ENCODE measurements at regions not wholly inside any gene's neighbourhood (a gene's known extent, or its start where the extent isn't known, plus 50 kb on each side); places are given as distances from the start of the nearest gene placed in this dataset.
A peak's percentile ranks its signal among the peaks of the same experiment; 100 is the strongest.
"Not testable (repeated sequence)": the region's sequence is repeated elsewhere in the genome, so short reads cannot be mapped to it uniquely, and the experiment has no call there.

GRCh38 chrX:1877780-1878179, 262.9 kb downstream of the ASMT start:
- Histone ChIP-seq H3K27me3 (replicated peaks in 1 of 4; ENCODE audit: control extremely low read depth in 1 of 4, control insufficient read depth in 3 of 4, insufficient read depth in 4 of 4, low read length in 3 of 4) (no peaks in the 10 kb centered on the region), H3K36me3 (replicated peaks in 1 of 2; ENCODE audit: control extremely low read depth in 1 of 2, control insufficient read depth in 1 of 2, extremely low read depth in 1 of 2, insufficient read depth in 2 of 2, low read length in 1 of 2) (no peaks in the 10 kb centered on the region), H3K4me2 (replicated peaks; ENCODE audit: low read depth, low read length, poor library complexity, severe bottlenecking) (no peak overlapping the region), H3K27ac (ENCODE audit: low read length in 2 of 2) (no peak overlapping the region), H4K20me1 (ENCODE audit: control insufficient read depth, insufficient read depth, low read length, poor library complexity, severe bottlenecking) (no peaks in the 10 kb centered on the region), H2AFZ (ENCODE audit: insufficient read depth, low read depth, low read length, poor library complexity, severe bottlenecking) (no peak overlapping the region), H3K9me3 (ENCODE audit: control extremely low read depth in 1 of 3, control insufficient read depth in 2 of 3, insufficient read depth in 1 of 3, low read length in 2 of 3) (peaks cover 0 to 9% (median 0%) of the 10 kb centered on the region in 3 donors), H3K4me3 (ENCODE audit: control extremely low read depth in 1 of 5, extremely low read depth in 1 of 5, insufficient read depth in 1 of 5, low read depth in 2 of 5, low read length in 4 of 5) (no peak overlapping the region), H3K79me2 (ENCODE audit: control insufficient read depth, insufficient read depth, low read length) (no peaks in the 10 kb centered on the region), H3K9ac (ENCODE audit: low read length) (no peak overlapping the region), H3K4me1 (ENCODE audit: control insufficient read depth in 2 of 2, insufficient read depth in 2 of 2, low read length in 2 of 2) (no peaks in the 10 kb centered on the region)
- TF ChIP-seq CTCF (IDR thresholded peaks at IDR 0.05): no peak
- TF ChIP-seq EZH2 (IDR thresholded peaks at IDR 0.05; ENCODE audit: borderline replicate concordance, insufficient read depth, low read depth, low read length, poor library complexity, severe bottlenecking): no peak
- intact Hi-C loops (cut with micrococcal nuclease): no loop called here
- ChIA-PET POLR2A (no interaction called here), CTCF (no interaction called here)
- Mint-ChIP-seq H3K9me3 (ENCODE audit: insufficient read depth) (peaks cover 1% of the 10 kb centered on the region), H3K27ac (no peak overlapping the region), H3K27me3 (peaks cover 6% of the 10 kb centered on the region), H3K4me1 (no peaks in the 10 kb centered on the region), H3K4me3 (no peak overlapping the region)
- ATAC-seq (ENCODE audit: low read depth): no peak
- DNase-seq: no peak
- no CpG with 5 or more reads among the region's 7 CpGs for WGBS (ENCODE audit: insufficient coverage)

GRCh38 chrX:1880884-1881817, 266.3 kb downstream of the ASMT start:
- ATAC-seq (ENCODE audit: low read depth); H3K36me3 ChIP-seq (replicated peaks in 1 of 2; ENCODE audit: control extremely low read depth in 1 of 2, control insufficient read depth in 1 of 2, extremely low read depth in 1 of 2, insufficient read depth in 2 of 2, low read length in 1 of 2); CTCF ChIA-PET; H3K4me3 ChIP-seq (ENCODE audit: control extremely low read depth in 1 of 5, extremely low read depth in 1 of 5, insufficient read depth in 1 of 5, low read depth in 2 of 5, low read length in 4 of 5); H3K9ac ChIP-seq (ENCODE audit: low read length); POLR2A ChIA-PET; intact Hi-C loops (cut with micrococcal nuclease); H2AFZ ChIP-seq (ENCODE audit: insufficient read depth, low read depth, low read length, poor library complexity, severe bottlenecking); H3K4me2 ChIP-seq (replicated peaks; ENCODE audit: low read depth, low read length, poor library complexity, severe bottlenecking); DNase-seq; H4K20me1 ChIP-seq (ENCODE audit: control insufficient read depth, insufficient read depth, low read length, poor library complexity, severe bottlenecking); H3K27ac Mint-ChIP-seq; H3K4me1 Mint-ChIP-seq; H3K27ac ChIP-seq (ENCODE audit: low read length in 2 of 2); H3K4me3 Mint-ChIP-seq; H3K27me3 ChIP-seq (replicated peaks in 1 of 4; ENCODE audit: control extremely low read depth in 1 of 4, control insufficient read depth in 3 of 4, insufficient read depth in 4 of 4, low read length in 3 of 4); H3K9me3 ChIP-seq (ENCODE audit: control extremely low read depth in 1 of 3, control insufficient read depth in 2 of 3, insufficient read depth in 1 of 3, low read length in 2 of 3); H3K4me1 ChIP-seq (ENCODE audit: control insufficient read depth in 2 of 2, insufficient read depth in 2 of 2, low read length in 2 of 2); H3K79me2 ChIP-seq (ENCODE audit: control insufficient read depth, insufficient read depth, low read length); H3K9me3 Mint-ChIP-seq (ENCODE audit: insufficient read depth): not testable (repeated sequence)
- 91% methylated on average over 4 of the region's 10 CpGs for WGBS (ENCODE audit: insufficient coverage)
- TF ChIP-seq CTCF (IDR thresholded peaks at IDR 0.05): peak; percentile 14
- peaks cover 15% of the 10 kb centered on the region for H3K27me3 Mint-ChIP-seq
